HG03354 (cell line): ENCODE measurements at regions not wholly inside any gene's neighbourhood (a gene's known extent, or its start where the extent isn't known, plus 50 kb on each side); places are given as distances from the start of the nearest gene placed in this dataset.
"Not testable (repeated sequence)": the region's sequence is repeated elsewhere in the genome, so short reads cannot be mapped to it uniquely, and the experiment has no call there.

Source experiments
- ATAC-seq: cut with Tn5 transposase; IDR thresholded peaks from one replicate; pipeline ENCODE4 v1.9.1; 2021; ENCODE audit warnings: mild to moderate bottlenecking; ENCODE audit not compliant: unreplicated experiment, poor library complexity, severe bottlenecking

- ATAC-seq, result no peak
Measured at GRCh38 chr7:125253452-125254190, 324.0 kb upstream of the POT1 start.

- ATAC-seq, result no peak
Measured at GRCh38 chr7:125247514-125248098, 318.0 kb upstream of the POT1 start.

- no peak for ATAC-seq
Measured at GRCh38 chr7:125246706-125247105, 317.1 kb upstream of the POT1 start.

GRCh38 chr7:125241548-125241947 is 311.9 kb upstream of the POT1 start:
- peak; percentile 69 for ATAC-seq

GRCh38 chr7:125222596-125222995 is 293.0 kb upstream of the POT1 start:
- no peak for ATAC-seq

GRCh38 chr7:125218076-125218475 is 288.5 kb upstream of the POT1 start:
- ATAC-seq, result no peak

- ATAC-seq, result no peak
Measured at GRCh38 chr7:125201002-125201401, 271.4 kb upstream of the POT1 start.

GRCh38 chr7:125197731-125198393 is 268.2 kb upstream of the POT1 start:
- ATAC-seq, result no peak

- no peak for ATAC-seq
Measured at GRCh38 chr7:125195156-125195555, 265.5 kb upstream of the POT1 start.

GRCh38 chr7:125193263-125193662 is 263.6 kb upstream of the POT1 start:
- ATAC-seq, result no peak

GRCh38 chr7:125184801-125185200 is 255.2 kb upstream of the POT1 start:
- no peak for ATAC-seq

GRCh38 chr7:125181569-125182267 is 252.1 kb upstream of the POT1 start:
- ATAC-seq, result not testable (repeated sequence)

GRCh38 chr7:125173571-125173970 is 243.9 kb upstream of the POT1 start:
- ATAC-seq, result no peak

GRCh38 chr7:125169088-125169487 is 239.5 kb upstream of the POT1 start:
- no peak for ATAC-seq

- ATAC-seq, result no peak
Measured at GRCh38 chr7:125154930-125155329, 225.3 kb upstream of the POT1 start.

- no peak for ATAC-seq
Measured at GRCh38 chr7:125149151-125149550, 219.5 kb upstream of the POT1 start.

GRCh38 chr7:125147047-125147446 is 217.4 kb upstream of the POT1 start:
- no peak for ATAC-seq

- ATAC-seq, result no peak
Measured at GRCh38 chr7:125136755-125137532, 207.3 kb upstream of the POT1 start.

GRCh38 chr7:125136341-125136740 is 206.7 kb upstream of the POT1 start:
- no peak for ATAC-seq

- no peak for ATAC-seq
Measured at GRCh38 chr7:125130173-125130572, 200.5 kb upstream of the POT1 start.
